Peyer's patch (tissue), 4 donors: ENCODE measurements at regions not wholly inside any gene's neighbourhood (a gene's known extent, or its start where the extent isn't known, plus 50 kb on each side); places are given as distances from the start of the nearest gene placed in this dataset.

Experiments used
- CTCF ChIP-seq, 6 experiments: fragments of 450-650 bp in 4 of 6; fragments of 200-600 bp in 2 of 6; sonication (generic) in 1 of 6; IDR thresholded peaks; one replicate each; pipeline ENCODE4 v1.5.1; 2017 to 2019; ENCODE audit warnings: antibody characterized with exemption in 6 of 6, mild to moderate bottlenecking in 3 of 6, moderate library complexity in 1 of 6
- POLR2A ChIP-seq, 2 donors: fragments of 450-650 bp; IDR thresholded peaks; one replicate each; pipeline ENCODE4 v1.5.1; 2017; ENCODE audit warnings: antibody characterized with exemption in 2 of 2, mild to moderate bottlenecking in 2 of 2, moderate library complexity in 2 of 2

GRCh38 chr12:25659621-25660020 lies 106.5 kb upstream of the LMNTD1 start:
- TF ChIP-seq CTCF (IDR thresholded peaks at IDR 0.05) = no peak
- no peak for TF ChIP-seq POLR2A (IDR thresholded peaks at IDR 0.05)
